MM.1S (cell line): ENCODE measurements at regions not wholly inside any gene's neighbourhood (a gene's known extent, or its start where the extent isn't known, plus 50 kb on each side); places are given as distances from the start of the nearest gene placed in this dataset.

ENCODE experiments used
- DNase-seq: peaks from one replicate; pipeline ENCODE4 v3.0.0-alpha.2; 2015
- H2AFZ ChIP-seq: fragments of 300-600 bp; sonication (generic); 2 replicates; pipeline ENCODE4 v1.6.0; 2016; ENCODE audit warnings: antibody characterized with exemption, low read length
- H3F3A ChIP-seq: fragments of 300-600 bp; sonication (generic); 2 replicates; pipeline ENCODE4 v1.6.1; 2016; ENCODE audit warnings: mild to moderate bottlenecking, antibody characterized with exemption, low read length, moderate library complexity, mixed read lengths; ENCODE audit not compliant: insufficient read depth
- H3K27ac ChIP-seq: fragments of 300-600 bp; sonication (generic); 2 replicates; pipeline ENCODE4 v1.5.1; 2016; ENCODE audit warnings: mild to moderate bottlenecking, low read length
- H3K27me3 ChIP-seq: fragments of 300-600 bp; sonication (generic); replicated peaks from 2 replicates; pipeline ENCODE4 v1.6.0; 2016; ENCODE audit warnings: low read length; ENCODE audit not compliant: insufficient read depth
- H3K36me3 ChIP-seq: fragments of 300-600 bp; sonication (generic); replicated peaks from 2 replicates; pipeline ENCODE4 v1.6.1; 2016; ENCODE audit warnings: mild to moderate bottlenecking, low read length, mixed read lengths; ENCODE audit not compliant: insufficient read depth
- H3K4me1 ChIP-seq: fragments of 300-600 bp; sonication (generic); 2 replicates; pipeline ENCODE4 v1.6.1; 2016; ENCODE audit warnings: low read length, mixed read lengths
- H3K4me2 ChIP-seq: fragments of 300-600 bp; sonication (generic); 2 replicates; pipeline ENCODE4 v1.6.0; 2016; ENCODE audit warnings: low read depth, low read length
- H3K4me3 ChIP-seq: fragments of 300-600 bp; sonication (generic); 2 replicates; pipeline ENCODE4 v1.5.1; 2016; ENCODE audit warnings: low read length, mixed read lengths
- H3K79me2 ChIP-seq: fragments of 300-600 bp; sonication (generic); 2 replicates; pipeline ENCODE4 v1.6.1; 2016; ENCODE audit warnings: mixed run types, low read length, mixed read lengths
- H3K9ac ChIP-seq: fragments of 300-600 bp; sonication (generic); 2 replicates; pipeline ENCODE4 v1.6.1; 2016; ENCODE audit warnings: low read length, mixed read lengths
- H3K9me2 ChIP-seq: fragments of 300-600 bp; sonication (generic); replicated peaks from 2 replicates; pipeline ENCODE4 v1.6.1; 2016; ENCODE audit warnings: mild to moderate bottlenecking, low read length, mixed read lengths; ENCODE audit not compliant: insufficient read depth
- H3K9me3 ChIP-seq: fragments of 300-600 bp; sonication (generic); replicated peaks from 2 replicates; pipeline ENCODE4 v1.6.1; 2016; ENCODE audit warnings: mild to moderate bottlenecking, low read length, mixed read lengths; ENCODE audit not compliant: insufficient read depth
- H4K20me1 ChIP-seq: fragments of 300-600 bp; sonication (generic); 2 replicates; pipeline ENCODE4 v1.6.1; 2016; ENCODE audit warnings: mild to moderate bottlenecking, low read length, moderate library complexity, mixed read lengths; ENCODE audit not compliant: insufficient read depth
- CTCF ChIP-seq: fragments of 300-600 bp; sonication (generic); IDR thresholded peaks from 2 replicates; pipeline ENCODE4 v1.5.1; 2016; ENCODE audit warnings: antibody characterized with exemption, low read length, mixed read lengths
- EZH2 ChIP-seq: fragments of 300-600 bp; sonication (generic); optimal IDR thresholded peaks from 2 replicates; pipeline ENCODE3; 2017; ENCODE audit warnings: low read depth, mild to moderate bottlenecking, antibody characterized with exemption, low read length, mixed read lengths
- EZH2phosphoT487 ChIP-seq: fragments of 300-600 bp; sonication (generic); IDR thresholded peaks from 2 replicates; pipeline ENCODE4 v1.6.1; 2018; ENCODE audit warnings: antibody characterized with exemption, low read length

GRCh38 chr4:176896211-176896610, 103.5 kb upstream of the VEGFC start:
- Histone ChIP-seq H3K9me3 (0 out of 2 replicates have a peak, but pooled peaks cover 3% of the 10 kb centered on the region), H3K36me3 (no peaks in the 10 kb centered on the region), H3K4me3 (no peak overlapping the region), H3K27me3 (no peaks in the 10 kb centered on the region), H2AFZ (no peak overlapping the region), H3K9ac (no peak overlapping the region), H3K27ac (no peak overlapping the region), H4K20me1 (no peaks in the 10 kb centered on the region), H3K79me2 (no peaks in the 10 kb centered on the region), H3K4me2 (no peak overlapping the region), H3F3A (no peaks in the 10 kb centered on the region), H3K4me1 (no peaks in the 10 kb centered on the region), H3K9me2 (no peaks in the 10 kb centered on the region)
- no peak for DNase-seq
- no peak for TF ChIP-seq EZH2
- TF ChIP-seq EZH2phosphoT487: no peak
- TF ChIP-seq CTCF: no peak

- H3F3A ChIP-seq: no peaks in the 10 kb centered on the region
- TF ChIP-seq EZH2: no peak
- no peaks in the 10 kb centered on the region for H3K27me3 ChIP-seq
These were observed 104.5 kb upstream of the VEGFC start for GRCh38 chr4:176897226-176897625.

GRCh38 chr4:176898791-176899190, 106.1 kb upstream of the VEGFC start:
- no peak overlapping the region for H3K4me3 ChIP-seq
- H4K20me1 ChIP-seq: no peaks in the 10 kb centered on the region
- no peaks in the 10 kb centered on the region for H3K36me3 ChIP-seq
- H3K4me1 ChIP-seq: peaks cover 12% of the 10 kb centered on the region
- no peak overlapping the region for H2AFZ ChIP-seq
- H3K27me3 ChIP-seq: no peaks in the 10 kb centered on the region
- H3F3A ChIP-seq: peaks cover 9% of the 10 kb centered on the region
- DNase-seq: no peak
- no peak overlapping the region for H3K27ac ChIP-seq
- no peaks in the 10 kb centered on the region for H3K9me2 ChIP-seq
- TF ChIP-seq CTCF: no peak
- no peak for TF ChIP-seq EZH2
- TF ChIP-seq EZH2phosphoT487: no peak
- no peak overlapping the region for H3K4me2 ChIP-seq
- H3K9ac ChIP-seq: no peak overlapping the region
- 0 out of 2 replicates have a peak, but pooled peaks cover 3% of the 10 kb centered on the region for H3K9me3 ChIP-seq
- no peaks in the 10 kb centered on the region for H3K79me2 ChIP-seq

More at GRCh38 chr4:176897226-176897625, 104.5 kb upstream of the VEGFC start:
- 0 out of 2 replicates have a peak, but pooled peaks cover 3% of the 10 kb centered on the region for H3K9me3 ChIP-seq
- no peak overlapping the region for H3K4me2 ChIP-seq
- no peaks in the 10 kb centered on the region for H4K20me1 ChIP-seq
- H3K79me2 ChIP-seq: no peaks in the 10 kb centered on the region
- H3K4me1 ChIP-seq: peaks cover under 1% of the 10 kb centered on the region; the same call in 1 of the 2 replicates
- H2AFZ ChIP-seq: no peak overlapping the region
- DNase-seq: no peak
- no peak overlapping the region for H3K9ac ChIP-seq
- no peaks in the 10 kb centered on the region for H3K36me3 ChIP-seq
- no peak overlapping the region for H3K27ac ChIP-seq
- no peaks in the 10 kb centered on the region for H3K9me2 ChIP-seq
- no peak overlapping the region for H3K4me3 ChIP-seq

- Histone ChIP-seq H3K36me3 (no peaks in the 10 kb centered on the region), H3K9me3 (0 out of 2 replicates have a peak, but pooled peaks cover 3% of the 10 kb centered on the region), H3K27ac (peak overlapping the region; percentile 45; the same call in 1 of the 2 replicates), H3K27me3 (no peaks in the 10 kb centered on the region), H3F3A (peaks cover 9% of the 10 kb centered on the region), H3K4me3 (no peak overlapping the region), H4K20me1 (no peaks in the 10 kb centered on the region), H2AFZ (no peak overlapping the region), H3K9ac (no peak overlapping the region), H3K9me2 (no peaks in the 10 kb centered on the region), H3K4me1 (peaks cover 12% of the 10 kb centered on the region), H3K79me2 (no peaks in the 10 kb centered on the region), H3K4me2 (peak overlapping the region; percentile 55; the same call in 1 of the 2 replicates)
- TF ChIP-seq EZH2phosphoT487 (no peak), EZH2 (no peak), CTCF (no peak)
- DNase-seq: peak; percentile 91
These were observed 110.1 kb upstream of the VEGFC start for GRCh38 chr4:176902710-176903323.
